GM12801 (cell line): ENCODE measurements at regions not wholly inside any gene's neighbourhood (a gene's known extent, or its start where the extent isn't known, plus 50 kb on each side); places are given as distances from the start of the nearest gene placed in this dataset.

Experiments used
- CTCF ChIP-seq: IDR thresholded peaks from one replicate; pipeline ENCODE4 v1.5.1; 2011; ENCODE audit warnings: control low read depth; ENCODE audit not compliant: insufficient read length; ENCODE audit errors: extremely low read depth

GRCh38 chr13:108126056-108126455 lies 89.3 kb downstream of the LIG4 start:
- no peak for TF ChIP-seq CTCF

DNA sequence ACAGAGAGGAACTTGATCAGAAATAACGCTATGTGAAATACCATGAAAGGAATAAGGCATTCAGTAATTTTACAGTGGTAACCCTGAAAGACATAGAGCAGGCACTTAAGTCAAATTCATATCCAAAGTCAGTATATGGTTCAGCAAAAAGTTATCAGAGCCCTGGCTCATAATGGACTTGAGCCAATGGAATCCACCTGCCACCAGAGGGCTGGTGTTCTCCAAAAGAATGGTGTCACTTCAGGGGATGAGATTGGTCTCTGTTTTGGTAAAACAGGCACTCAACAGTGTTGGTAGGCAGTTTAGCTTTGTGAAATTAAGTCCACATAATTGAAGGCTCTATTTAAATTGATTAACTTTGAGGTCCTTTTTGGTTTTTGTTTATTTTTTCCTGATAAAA lies 93.9 kb downstream of the LIG4 start:
- no peak for TF ChIP-seq CTCF

GRCh38 chr13:108120856-108121255 lies 94.5 kb downstream of the LIG4 start:
- TF ChIP-seq CTCF: no peak

- no peak for TF ChIP-seq CTCF
Measured at GRCh38 chr13:108120302-108120701, 95.0 kb downstream of the LIG4 start.

DNA sequence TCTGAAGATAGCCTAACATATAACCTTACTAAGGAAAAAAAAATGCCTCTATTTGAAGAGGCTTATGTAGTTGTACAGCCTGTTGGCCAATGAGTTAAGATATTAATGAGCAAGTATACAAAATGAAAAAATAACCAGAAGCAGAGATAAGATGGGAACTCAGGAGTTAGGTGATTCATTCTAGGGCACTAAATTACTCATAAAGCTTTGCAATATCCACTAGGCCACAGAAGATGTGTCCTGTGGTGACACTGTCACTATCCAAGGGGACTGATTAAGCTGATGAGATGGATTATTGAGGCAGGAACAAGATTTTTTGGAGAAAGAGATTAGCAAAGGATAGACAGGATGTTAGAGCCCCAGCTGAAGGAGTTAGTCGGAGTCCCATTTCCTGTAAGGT lies 99.6 kb downstream of the LIG4 start:
- no peak for TF ChIP-seq CTCF

DNA sequence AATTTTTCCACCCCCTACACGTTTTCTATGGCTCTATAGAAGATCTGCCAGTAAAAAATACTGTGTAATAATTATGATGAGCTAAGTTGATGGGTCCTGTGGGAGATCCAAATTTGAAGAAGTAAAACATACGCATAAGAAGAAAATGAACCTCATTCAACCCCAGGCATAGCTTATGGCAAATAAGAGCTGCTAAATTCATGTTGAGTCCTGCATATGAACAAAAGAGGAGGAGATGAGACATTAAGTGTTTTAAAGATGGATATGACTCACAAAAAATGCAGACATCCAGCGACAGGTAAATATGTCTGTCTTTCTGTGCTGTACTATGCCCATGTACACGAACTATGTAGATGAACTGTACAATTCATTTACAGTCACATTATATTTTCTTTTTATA lies 101.9 kb downstream of the LIG4 start:
- no peak for TF ChIP-seq CTCF

- no peak for TF ChIP-seq CTCF
Measured at GRCh38 chr13:108104736-108105135, 110.6 kb downstream of the LIG4 start.

- TF ChIP-seq CTCF: no peak
Measured at GRCh38 chr13:108102771-108103170, 112.6 kb downstream of the LIG4 start.
